Activated CD4-positive, alpha-beta T cell treated with anti-CD3 and anti-CD28 coated beads for 4 hours (primary cell): ENCODE measurements at regions not wholly inside any gene's neighbourhood (a gene's known extent, or its start where the extent isn't known, plus 50 kb on each side); places are given as distances from the start of the nearest gene placed in this dataset.
"Not testable (repeated sequence)": the region's sequence is repeated elsewhere in the genome, so short reads cannot be mapped to it uniquely, and the experiment has no call there.

Experiments used
- DNase-seq, 2 donors: peaks; one replicate each; pipeline ENCODE4 v3.0.0-alpha.2; 2020

- DNase-seq = no peak
Measured at GRCh38 chr13:63337921-63338320, 1922.3 kb upstream of the PCDH20 start.

- no peak for DNase-seq
Measured at GRCh38 chr13:63337041-63337440, 1921.4 kb upstream of the PCDH20 start.

DNA sequence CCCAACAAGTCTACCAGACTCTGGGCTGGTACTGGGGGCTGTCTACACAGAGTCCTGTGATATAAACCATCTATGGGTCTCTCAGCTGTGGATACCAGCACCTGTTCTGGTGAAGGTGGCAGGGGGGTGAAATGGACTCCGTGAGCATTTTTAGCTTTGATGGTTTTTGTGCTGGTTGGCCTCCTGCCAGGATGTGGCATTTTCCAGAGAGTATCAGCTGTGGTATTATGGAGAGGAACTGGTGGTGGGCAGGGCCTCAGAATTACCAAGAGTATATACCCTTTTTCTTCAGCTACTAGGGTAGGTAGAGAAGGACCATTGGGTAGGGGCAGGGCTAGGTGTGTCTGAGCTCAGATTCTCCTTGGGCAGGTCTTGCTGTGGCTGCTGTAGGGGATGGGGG is 1920.9 kb upstream of the PCDH20 start:
- DNase-seq = no peak

GRCh38 chr13:63327584-63327983 is 1911.9 kb upstream of the PCDH20 start:
- no peak for DNase-seq

GRCh38 chr13:63323441-63323840 is 1907.8 kb upstream of the PCDH20 start:
- no peak for DNase-seq

- DNase-seq = no peak
Measured at GRCh38 chr13:63311587-63311986, 1895.9 kb upstream of the PCDH20 start.

DNA sequence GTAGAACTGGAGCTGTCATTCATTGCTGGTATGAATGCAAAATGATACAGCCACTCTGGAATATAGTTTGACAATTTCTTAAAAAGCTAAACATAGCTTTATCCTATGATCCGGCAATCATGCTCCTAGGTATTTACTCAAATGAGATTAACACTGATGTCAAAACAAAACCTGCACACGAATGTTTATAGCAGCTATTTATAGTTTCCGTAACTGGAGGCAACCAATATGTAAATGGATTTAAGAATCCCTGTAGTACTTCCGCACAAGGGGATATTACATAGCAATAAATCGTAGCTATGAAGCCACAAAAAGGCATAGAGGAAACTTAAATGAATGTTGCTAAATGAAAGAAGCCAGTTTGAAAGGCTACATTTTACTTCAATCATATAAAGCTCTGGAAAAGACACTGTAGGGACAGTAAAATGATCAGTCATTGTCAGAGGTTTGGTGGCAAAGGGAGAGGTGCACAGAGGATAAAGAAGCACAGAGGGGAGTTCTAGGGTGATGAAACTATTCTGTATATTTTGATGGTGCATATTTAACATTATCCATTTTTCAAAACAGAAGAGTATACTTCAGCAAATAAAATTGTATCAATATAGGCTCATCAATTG is 1893.0 kb upstream of the PCDH20 start:
- no peak for DNase-seq

DNA sequence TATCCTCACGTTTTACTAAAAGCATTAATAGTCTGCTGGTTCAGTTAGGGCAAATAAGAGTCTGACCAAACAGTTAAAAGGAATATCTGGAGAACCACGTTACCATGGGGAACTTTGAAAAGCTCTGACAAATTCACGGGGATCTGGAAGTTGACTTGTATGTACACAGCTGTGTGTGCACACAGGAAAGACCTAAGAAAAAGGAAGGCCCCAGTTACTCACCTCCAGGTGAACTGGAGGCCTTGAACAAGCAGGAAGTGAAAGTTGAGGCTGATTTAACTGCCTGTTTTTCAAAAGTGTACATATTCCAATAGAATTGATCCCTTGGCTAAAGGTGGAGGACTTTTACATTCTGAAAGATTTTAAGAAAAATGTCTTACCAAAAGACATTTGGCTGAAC is 1891.6 kb upstream of the PCDH20 start:
- no peak for DNase-seq

DNA sequence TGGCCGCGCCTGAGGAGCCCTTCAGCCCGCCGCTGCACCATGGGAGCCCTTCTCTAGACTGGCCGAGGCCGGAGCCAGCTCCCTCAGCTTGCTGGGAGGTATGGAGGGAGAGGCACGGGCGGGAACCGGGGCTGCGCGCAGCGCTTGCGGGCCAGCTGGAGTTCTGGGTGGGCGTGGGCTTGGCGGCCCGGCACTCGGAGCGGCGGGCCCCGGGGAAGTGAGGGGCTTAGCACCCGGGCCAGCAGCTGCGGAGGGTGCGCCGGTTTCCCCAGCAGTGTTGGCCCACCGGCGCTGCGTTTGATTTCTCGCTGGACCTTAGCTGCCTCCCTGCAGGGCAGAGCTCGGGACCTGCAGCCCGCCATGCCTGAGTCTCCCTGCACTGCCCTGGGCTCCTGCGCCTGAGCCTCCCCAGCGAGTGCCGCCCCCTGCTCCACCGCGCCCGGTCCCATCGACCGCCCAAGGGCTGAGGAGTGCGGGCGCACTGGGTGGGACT is 1890.0 kb upstream of the PCDH20 start:
- DNase-seq = no peak

DNA sequence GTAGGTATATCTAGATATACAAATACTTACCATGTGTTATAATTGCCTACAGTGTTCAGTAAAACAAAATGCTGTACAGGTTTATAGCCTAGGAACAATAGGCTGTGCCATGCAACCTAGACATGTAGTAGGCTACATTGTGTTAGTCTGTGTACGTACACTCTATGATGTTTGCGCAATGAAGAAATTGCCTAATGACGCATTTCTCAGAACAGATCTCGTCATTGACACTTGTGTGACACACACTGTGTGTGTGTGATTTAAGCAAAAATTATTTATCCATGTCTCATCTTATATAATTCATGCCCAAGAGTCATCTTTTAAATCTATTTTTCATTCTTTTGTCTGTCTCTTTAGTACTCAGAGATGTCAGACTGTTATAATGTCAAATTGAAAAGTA is 1888.8 kb upstream of the PCDH20 start:
- DNase-seq = no peak

- no peak for DNase-seq
Measured at GRCh38 chr13:63299866-63300394, 1884.3 kb upstream of the PCDH20 start.

GRCh38 chr13:63297163-63297562 is 1881.5 kb upstream of the PCDH20 start:
- DNase-seq = no peak

GRCh38 chr13:63291701-63292100 is 1876.1 kb upstream of the PCDH20 start:
- no peak for DNase-seq

DNA sequence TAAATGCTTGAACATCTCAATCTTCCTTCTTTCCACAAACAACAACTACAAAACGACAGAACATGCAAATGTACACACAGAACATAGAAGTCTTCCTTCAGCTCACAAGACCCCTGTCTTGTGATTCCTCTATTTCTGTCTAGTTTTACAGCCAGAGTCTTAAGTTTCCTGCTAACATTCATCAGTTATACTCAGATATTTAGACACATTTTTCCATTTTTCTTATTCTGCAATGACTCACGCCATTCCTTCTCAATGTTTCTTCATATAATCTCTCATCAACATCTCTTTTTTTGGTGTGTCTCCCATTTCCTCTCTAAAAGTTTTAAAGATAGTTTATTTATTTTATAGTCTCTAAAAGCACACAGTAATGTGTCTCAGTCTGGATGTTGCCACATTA is 1872.9 kb upstream of the PCDH20 start:
- DNase-seq = no peak

DNA sequence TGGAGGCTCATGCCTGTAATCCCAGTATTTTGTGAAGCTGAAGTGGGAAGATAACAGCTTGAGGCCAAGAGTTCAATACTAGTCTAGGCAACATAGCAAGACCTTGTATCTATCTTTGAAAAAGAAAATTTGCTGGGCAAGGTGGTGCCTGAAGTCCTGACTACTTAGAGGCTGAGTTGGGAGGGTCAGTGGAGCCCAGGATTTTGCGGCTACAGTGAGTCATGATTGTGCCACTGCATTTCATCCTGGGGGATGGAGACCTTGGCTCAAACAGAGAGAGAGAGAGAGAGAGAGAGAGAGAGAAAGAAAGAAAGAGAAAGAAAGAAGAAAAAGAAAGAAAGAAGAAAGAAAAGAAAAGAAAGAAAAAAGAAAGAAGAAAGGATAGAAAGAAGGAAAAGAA is 1872.3 kb upstream of the PCDH20 start:
- no peak for DNase-seq

- no peak for DNase-seq
Measured at GRCh38 chr13:63285426-63285825, 1869.8 kb upstream of the PCDH20 start.

DNA sequence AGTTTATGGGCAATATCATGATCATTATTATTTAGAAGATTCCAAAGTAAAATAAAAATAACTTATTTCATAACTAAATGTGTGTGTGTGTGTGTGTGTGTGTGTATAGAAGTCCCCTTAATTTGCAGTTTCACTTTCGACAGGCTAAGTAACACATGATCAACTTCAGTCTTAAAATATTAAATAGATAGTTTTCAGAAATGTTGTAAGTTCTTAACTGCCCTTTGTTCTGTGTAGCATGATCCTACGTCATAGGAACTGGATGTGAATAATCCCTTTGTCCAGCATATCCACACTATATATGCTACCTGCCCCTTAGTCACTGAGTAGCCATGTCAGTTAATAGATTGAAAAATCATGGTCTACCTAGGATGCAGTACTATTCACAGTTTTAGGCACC is 1863.5 kb upstream of the PCDH20 start:
- no peak for DNase-seq

GRCh38 chr13:63274772-63275171 is 1859.1 kb upstream of the PCDH20 start:
- DNase-seq = no peak

- no peak for DNase-seq
Measured at GRCh38 chr13:63249411-63250187, 1834.0 kb upstream of the PCDH20 start.

DNA sequence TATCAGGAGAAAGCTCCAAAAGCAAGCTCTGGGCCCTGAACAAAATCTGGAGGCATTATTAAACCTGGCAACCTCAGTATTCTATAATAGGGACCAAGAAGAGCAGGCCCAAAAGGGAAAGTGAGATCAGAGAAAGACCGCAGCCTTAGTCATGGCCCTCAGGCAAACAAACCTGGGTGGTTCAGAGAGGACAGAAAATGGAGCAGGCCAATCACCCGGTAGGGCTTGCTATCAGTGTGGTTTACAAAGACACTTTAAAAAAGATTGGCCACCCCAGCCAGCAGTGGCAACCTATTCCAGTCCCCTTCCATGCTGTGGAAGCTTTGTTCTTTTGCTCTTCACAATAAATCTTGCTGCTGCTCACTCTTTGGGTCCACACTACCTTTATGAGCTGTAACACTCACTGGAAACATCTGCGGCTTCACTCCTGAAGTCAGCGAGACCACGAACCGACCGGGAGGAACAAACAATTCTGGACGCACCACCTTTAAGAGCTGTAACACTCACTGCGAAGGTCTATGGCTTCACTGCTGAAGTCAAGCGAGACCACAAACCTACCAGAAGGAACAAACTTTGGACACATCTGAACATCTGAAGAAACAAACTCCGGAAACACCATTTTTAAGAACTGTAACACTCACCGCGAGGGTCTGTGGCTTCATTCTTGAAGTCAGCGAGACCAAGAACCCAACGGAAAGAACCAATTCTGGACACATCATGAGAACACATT is 1821.2 kb upstream of the PCDH20 start:
- DNase-seq = not testable (repeated sequence)

DNA sequence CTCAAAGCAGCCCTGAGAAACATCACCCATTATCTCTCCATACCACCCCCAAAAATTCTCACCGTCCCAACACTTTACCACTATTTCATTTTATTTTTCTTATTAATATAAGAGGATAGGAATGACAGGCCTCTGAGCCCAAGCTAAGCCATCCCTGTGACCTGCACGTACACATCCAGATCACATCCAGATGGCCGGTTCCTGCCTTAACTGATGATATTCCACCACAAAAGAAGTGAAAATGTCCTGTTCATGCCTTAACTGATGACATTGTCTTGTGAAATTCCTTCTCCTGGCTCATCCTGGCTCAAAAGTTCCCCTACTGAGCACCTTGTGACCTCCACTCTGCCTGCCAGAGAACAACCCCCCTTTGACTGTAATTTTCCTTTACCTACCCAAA is 1802.9 kb upstream of the PCDH20 start:
- DNase-seq = not testable (repeated sequence)

DNA sequence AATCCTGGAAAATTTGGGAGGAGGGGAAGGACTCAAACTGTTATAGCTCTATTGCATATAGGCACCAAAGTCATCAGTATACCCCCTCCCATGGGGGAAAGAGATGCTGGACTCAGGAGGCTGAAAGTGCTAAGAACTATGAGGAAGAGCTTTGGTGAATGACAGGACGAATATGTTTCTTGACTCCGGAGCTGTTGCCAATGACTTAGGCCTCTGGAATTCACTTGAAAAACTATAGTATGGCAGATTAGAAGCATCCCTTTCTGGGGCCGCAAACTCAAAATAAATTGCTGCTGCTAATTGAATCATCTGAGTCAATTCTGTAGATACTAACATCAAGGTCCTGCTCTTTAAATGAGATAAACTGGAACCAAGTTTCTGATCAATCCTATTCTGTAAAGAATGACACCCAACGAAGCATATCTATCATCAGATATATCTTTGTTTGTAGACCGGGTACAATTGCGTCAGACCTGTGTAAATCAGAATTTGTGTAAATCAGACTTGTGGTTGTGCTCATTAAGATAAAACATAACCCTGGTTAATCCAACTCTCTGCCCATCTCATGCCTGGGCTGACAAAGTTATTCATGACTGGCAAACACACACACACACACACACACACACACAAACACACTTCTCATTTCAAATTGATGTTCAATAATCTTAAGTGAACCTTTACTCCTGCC is 1793.8 kb upstream of the PCDH20 start:
- DNase-seq = no peak

GRCh38 chr13:63208826-63209225 is 1793.2 kb upstream of the PCDH20 start:
- no peak for DNase-seq
